H9 (cell line): ENCODE measurements at regions not wholly inside any gene's neighbourhood (a gene's known extent, or its start where the extent isn't known, plus 50 kb on each side); places are given as distances from the start of the nearest gene placed in this dataset.

ENCODE experiments used
- DNase-seq: peaks from one replicate; pipeline ENCODE4 v3.0.0-alpha.2; 2017
- H2AFZ ChIP-seq: one replicate; pipeline ENCODE4 v1.6.1; 2013; ENCODE audit warnings: mild to moderate bottlenecking, low read length, control low read depth, moderate library complexity
- H2AK5ac ChIP-seq: 2 replicates; pipeline ENCODE4 v1.6.1; 2013; ENCODE audit warnings: low read length, control low read depth, mixed read lengths; ENCODE audit not compliant: insufficient read length
- H2BK120ac ChIP-seq: one replicate; pipeline ENCODE4 v1.6.1; 2013; ENCODE audit warnings: low read depth, mild to moderate bottlenecking, low read length, control low read depth, inconsistent platforms; ENCODE audit not compliant: poor library complexity, severe bottlenecking
- H2BK12ac ChIP-seq: 2 replicates; pipeline ENCODE4 v1.6.1; 2013; ENCODE audit warnings: low read length, control low read depth, mixed read lengths, low read depth; ENCODE audit not compliant: insufficient read length
- H2BK15ac ChIP-seq: 2 replicates; pipeline ENCODE4 v1.6.1; 2013; ENCODE audit warnings: low read depth, low read length, control low read depth
- H2BK20ac ChIP-seq: one replicate; pipeline ENCODE4 v1.6.1; 2013; ENCODE audit warnings: low read depth, mild to moderate bottlenecking, low read length, control low read depth, inconsistent platforms; ENCODE audit not compliant: poor library complexity, severe bottlenecking
- H2BK5ac ChIP-seq: 2 replicates; pipeline ENCODE4 v1.6.1; 2013; ENCODE audit warnings: low read length, control low read depth, mixed read lengths; ENCODE audit not compliant: insufficient read length
- H3K14ac ChIP-seq: 2 replicates; pipeline ENCODE4 v1.6.1; 2013; ENCODE audit warnings: low read length, control low read depth; ENCODE audit not compliant: insufficient read depth
- H3K18ac ChIP-seq: 2 replicates; pipeline ENCODE4 v1.6.1; 2013; ENCODE audit warnings: low read depth, mild to moderate bottlenecking, mixed read lengths, low read length, control low read depth; ENCODE audit not compliant: insufficient read length
- H3K23ac ChIP-seq: 2 replicates; pipeline ENCODE4 v1.6.1; 2013; ENCODE audit warnings: low read length, control low read depth, mixed read lengths, low read depth; ENCODE audit not compliant: insufficient read length
- H3K23me2 ChIP-seq: 2 replicates; pipeline ENCODE4 v1.6.1; 2013; ENCODE audit warnings: low read depth, mild to moderate bottlenecking, mixed read lengths, low read length, control low read depth; ENCODE audit not compliant: insufficient read length, poor library complexity, severe bottlenecking
- H3K27ac ChIP-seq: 2 replicates; pipeline ENCODE4 v1.5.1; 2013; ENCODE audit warnings: low read length, control low read depth, mixed read lengths, low read depth; ENCODE audit not compliant: insufficient read length
- H3K27me3 ChIP-seq: 2 replicates; pipeline ENCODE4 v1.6.1; 2013; ENCODE audit warnings: low read length, control low read depth, inconsistent platforms; ENCODE audit not compliant: insufficient read depth
- H3K4ac ChIP-seq: 2 replicates; pipeline ENCODE4 v1.6.1; 2013; ENCODE audit warnings: low read depth, mild to moderate bottlenecking, control low read depth, inconsistent platforms, low read length, moderate library complexity
- H3K4me1 ChIP-seq: 2 replicates; pipeline ENCODE4 v1.6.1; 2013; ENCODE audit warnings: low read length, control low read depth, inconsistent platforms; ENCODE audit not compliant: insufficient read depth
- H3K4me2 ChIP-seq: 2 replicates; pipeline ENCODE4 v1.6.1; 2013; ENCODE audit warnings: low read length, control low read depth, mixed read lengths; ENCODE audit not compliant: insufficient read length, insufficient read depth
- H3K56ac ChIP-seq: 2 replicates; pipeline ENCODE4 v1.6.1; 2013; ENCODE audit warnings: low read depth, mild to moderate bottlenecking, mixed read lengths, low read length, control low read depth; ENCODE audit not compliant: insufficient read length
- H3K79me1 ChIP-seq: 2 replicates; pipeline ENCODE4 v1.6.1; 2013; ENCODE audit warnings: low read depth, mild to moderate bottlenecking, moderate library complexity, low read length, control low read depth, inconsistent platforms; ENCODE audit not compliant: insufficient read depth, poor library complexity, severe bottlenecking
- H3K79me2 ChIP-seq: 2 replicates; pipeline ENCODE4 v1.6.1; 2013; ENCODE audit warnings: low read length, control low read depth, inconsistent platforms; ENCODE audit not compliant: insufficient read depth
- H3K9ac ChIP-seq: 2 replicates; pipeline ENCODE4 v1.6.1; 2013; ENCODE audit warnings: low read length, control low read depth, mixed read lengths; ENCODE audit not compliant: insufficient read length; ENCODE audit errors: extremely low read depth
- H3K9me3 ChIP-seq: one replicate; pipeline ENCODE4 v1.6.1; 2013; ENCODE audit warnings: low read depth, low read length, inconsistent platforms; ENCODE audit not compliant: control insufficient read depth
- H3T11ph ChIP-seq: one replicate; pipeline ENCODE4 v1.6.1; 2013; ENCODE audit warnings: mild to moderate bottlenecking, low read length, control low read depth, inconsistent platforms
- H4K20me1 ChIP-seq: one replicate; pipeline ENCODE4 v1.6.1; 2013; ENCODE audit not compliant: control insufficient read depth, insufficient read length, insufficient read depth
- H4K5ac ChIP-seq: 2 replicates; pipeline ENCODE4 v1.6.1; 2013; ENCODE audit warnings: low read depth, mild to moderate bottlenecking, mixed read lengths, low read length, control low read depth; ENCODE audit not compliant: insufficient read length
- H4K8ac ChIP-seq: replicated peaks from 2 replicates; pipeline ENCODE4 v1.6.1; 2013; ENCODE audit warnings: low read length, control low read depth, mixed read lengths, low read depth; ENCODE audit not compliant: insufficient read length
- H4K91ac ChIP-seq: 2 replicates; pipeline ENCODE4 v1.6.1; 2013; ENCODE audit warnings: low read depth, mild to moderate bottlenecking, moderate library complexity, mixed read lengths, low read length, control low read depth; ENCODE audit not compliant: insufficient read length
- H3K27ac Mint-ChIP-seq, 3 experiments: 2 replicates in 2 of 3; 3 replicates in 1 of 3; pipeline ENCODE4 v1.8.0; 2020 to 2021; ENCODE audit warnings: mixed read lengths in 3 of 3, mild to moderate bottlenecking in 1 of 3, moderate library complexity in 1 of 3
- H3K27me3 Mint-ChIP-seq: 2 replicates; pipeline ENCODE4 v1.8.0; 2021; ENCODE audit warnings: low read depth, mild to moderate bottlenecking, moderate library complexity, mixed read lengths
- H3K36me3 Mint-ChIP-seq, 3 experiments: 2 replicates in 2 of 3; 3 replicates in 1 of 3; pipeline ENCODE4 v1.8.0; 2020 to 2021; ENCODE audit warnings: low read depth in 3 of 3, mixed read lengths in 3 of 3; ENCODE audit not compliant: insufficient read depth in 1 of 3
- H3K4me1 Mint-ChIP-seq, 2 experiments: 2 replicates each; pipeline ENCODE4 v1.8.0; 2020; ENCODE audit warnings: mixed read lengths in 2 of 2
- H3K4me3 Mint-ChIP-seq, 2 experiments: 2 replicates in 1 of 2; 3 replicates in 1 of 2; pipeline ENCODE4 v1.8.0; 2020 to 2021; ENCODE audit warnings: mild to moderate bottlenecking in 2 of 2, mixed read lengths in 2 of 2, moderate library complexity in 1 of 2
- H3K9me3 Mint-ChIP-seq, 2 experiments: 2 replicates in 1 of 2; 3 replicates in 1 of 2; pipeline ENCODE4 v1.8.0; 2020; ENCODE audit warnings: mild to moderate bottlenecking in 2 of 2, mixed read lengths in 2 of 2, moderate library complexity in 1 of 2
- WGBS: extraction: QIAGEN DNeasy Blood & Tissue Kit; methylation state at CpG from one replicate; pipeline ENCODE4 v1.1.7; 2013; ENCODE audit warnings: missing lambda C conversion rate, low lambda C conversion rate, mixed read lengths; ENCODE audit not compliant: insufficient read length; ENCODE audit errors: extremely low coverage; 5-methylcytosine and 5-hydroxymethylcytosine counted together
- TF ChIP-seq, protein P1 (sequence below): fragments of 200-600 bp; sonication (generic); conservative IDR thresholded peaks from 3 replicates; pipeline ENCODE4 v1.8.0; 2021; ENCODE audit warnings: antibody characterized with exemption, mild to moderate bottlenecking

DNA sequence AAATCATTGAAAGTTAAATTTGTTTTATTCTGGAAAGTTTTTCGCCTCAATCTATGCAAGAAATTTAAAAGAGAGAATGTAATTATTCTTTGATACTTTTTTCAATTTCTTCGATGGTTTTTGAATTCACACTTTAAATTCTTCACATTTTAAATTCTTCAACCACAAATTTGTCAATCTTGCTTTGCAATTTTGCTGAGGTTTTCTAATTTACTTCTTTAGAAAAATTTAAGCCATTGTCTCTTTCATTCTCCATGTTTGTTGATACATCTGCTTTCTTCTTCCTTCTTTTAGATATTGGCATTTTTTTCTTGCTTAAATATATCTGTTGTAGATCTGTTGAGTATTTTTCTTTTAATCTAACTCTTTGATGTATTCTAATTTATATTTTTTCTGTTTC is 301.9 kb upstream of the DSEL start:
- H3K27me3 ChIP-seq = no peaks in the 10 kb centered on the region
- no CpG with 5 or more reads among the region's 2 CpGs for WGBS
- H3K79me1 ChIP-seq = no peaks in the 10 kb centered on the region
- H3K79me2 ChIP-seq = no peaks in the 10 kb centered on the region
- no peak overlapping the region for H3K27ac ChIP-seq
- H3K9ac ChIP-seq = no peak overlapping the region
- H2AFZ ChIP-seq = no peak overlapping the region
- no peak overlapping the region for H4K5ac ChIP-seq
- H3K27me3 Mint-ChIP-seq = no peaks in the 10 kb centered on the region
- H2BK12ac ChIP-seq = no peak overlapping the region
- H4K8ac ChIP-seq = no peak overlapping the region
- DNase-seq = no peak
- H3K18ac ChIP-seq = no peak overlapping the region
- no peak overlapping the region for H2AK5ac ChIP-seq
- no peaks in the 10 kb centered on the region for H4K20me1 ChIP-seq
- no peak overlapping the region for H3K4me3 Mint-ChIP-seq
- no peak overlapping the region for H3T11ph ChIP-seq
- no peak overlapping the region for H2BK5ac ChIP-seq
- H4K91ac ChIP-seq = no peak overlapping the region
- peaks cover 13 to 21% of the 10 kb centered on the region in 2 experiments for H3K4me1 Mint-ChIP-seq
- TF ChIP-seq, protein P1, sequence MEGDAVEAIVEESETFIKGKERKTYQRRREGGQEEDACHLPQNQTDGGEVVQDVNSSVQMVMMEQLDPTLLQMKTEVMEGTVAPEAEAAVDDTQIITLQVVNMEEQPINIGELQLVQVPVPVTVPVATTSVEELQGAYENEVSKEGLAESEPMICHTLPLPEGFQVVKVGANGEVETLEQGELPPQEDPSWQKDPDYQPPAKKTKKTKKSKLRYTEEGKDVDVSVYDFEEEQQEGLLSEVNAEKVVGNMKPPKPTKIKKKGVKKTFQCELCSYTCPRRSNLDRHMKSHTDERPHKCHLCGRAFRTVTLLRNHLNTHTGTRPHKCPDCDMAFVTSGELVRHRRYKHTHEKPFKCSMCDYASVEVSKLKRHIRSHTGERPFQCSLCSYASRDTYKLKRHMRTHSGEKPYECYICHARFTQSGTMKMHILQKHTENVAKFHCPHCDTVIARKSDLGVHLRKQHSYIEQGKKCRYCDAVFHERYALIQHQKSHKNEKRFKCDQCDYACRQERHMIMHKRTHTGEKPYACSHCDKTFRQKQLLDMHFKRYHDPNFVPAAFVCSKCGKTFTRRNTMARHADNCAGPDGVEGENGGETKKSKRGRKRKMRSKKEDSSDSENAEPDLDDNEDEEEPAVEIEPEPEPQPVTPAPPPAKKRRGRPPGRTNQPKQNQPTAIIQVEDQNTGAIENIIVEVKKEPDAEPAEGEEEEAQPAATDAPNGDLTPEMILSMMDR = no peak
- H3K9me3 Mint-ChIP-seq = no peaks in the 10 kb centered on the region
- H3K23ac ChIP-seq = no peak overlapping the region
- H2BK120ac ChIP-seq = no peak overlapping the region
- H3K4ac ChIP-seq = no peak overlapping the region
- H3K23me2 ChIP-seq = no peaks in the 10 kb centered on the region
- no peak overlapping the region for H3K56ac ChIP-seq
- no peaks in the 10 kb centered on the region for H3K36me3 Mint-ChIP-seq
- no peaks in the 10 kb centered on the region for H3K9me3 ChIP-seq
- no peak overlapping the region for H2BK15ac ChIP-seq
- H3K14ac ChIP-seq = no peak overlapping the region
- H3K27ac Mint-ChIP-seq = no peak overlapping the region
- H3K4me2 ChIP-seq = no peak overlapping the region
- H2BK20ac ChIP-seq = no peak overlapping the region
- no peaks in the 10 kb centered on the region for H3K4me1 ChIP-seq
